Gastroesophageal sphincter (tissue), 3 donors: ENCODE measurements at regions not wholly inside any gene's neighbourhood (a gene's known extent, or its start where the extent isn't known, plus 50 kb on each side); places are given as distances from the start of the nearest gene placed in this dataset.

Source experiments
- CTCF ChIP-seq, 4 experiments: fragments of 200-600 bp in 2 of 4; fragments of 450-650 bp in 2 of 4; sonication (generic) in 1 of 4; IDR thresholded peaks; one replicate each; pipeline ENCODE4 v1.5.1; 2017 to 2019; ENCODE audit warnings: antibody characterized with exemption in 4 of 4, mild to moderate bottlenecking in 2 of 4, moderate library complexity in 2 of 4
- EP300 ChIP-seq: sonication (generic); formaldehyde crosslinking; IDR thresholded peaks from one replicate; pipeline ENCODE4 v1.6.1; 2017; ENCODE audit warnings: antibody characterized with exemption, mild to moderate bottlenecking
- POLR2A ChIP-seq, 2 donors: fragments of 450-650 bp; IDR thresholded peaks; one replicate each; pipeline ENCODE4 v1.6.1; 2017; ENCODE audit warnings: antibody characterized with exemption in 2 of 2, mild to moderate bottlenecking in 2 of 2, moderate library complexity in 1 of 2
- POLR2AphosphoS5 ChIP-seq: sonication (generic); formaldehyde crosslinking; IDR thresholded peaks from one replicate; pipeline ENCODE4 v1.6.1; 2017; ENCODE audit warnings: antibody characterized with exemption

- TF ChIP-seq POLR2A (IDR thresholded peaks at IDR 0.05) = no peak
- no peak for TF ChIP-seq CTCF (IDR thresholded peaks at IDR 0.05)
- TF ChIP-seq POLR2AphosphoS5 = no peak
- no peak for TF ChIP-seq EP300
Measured at GRCh38 chr18:46268671-46269070, 164.5 kb downstream of the HAUS1 start.
